M059J (cell line): ENCODE measurements at regions not wholly inside any gene's neighbourhood (a gene's known extent, or its start where the extent isn't known, plus 50 kb on each side); places are given as distances from the start of the nearest gene placed in this dataset.
A peak's percentile ranks its signal among the peaks of the same experiment; 100 is the strongest.

Experiments used
- DNase-seq: peaks from one replicate; pipeline ENCODE4 v3.0.0-alpha.2; 2012; ENCODE audit warnings: low read depth

GRCh38 chr6:87936065-87936464, 111.6 kb upstream of the SPACA1 start:
- DNase-seq = no peak

DNA sequence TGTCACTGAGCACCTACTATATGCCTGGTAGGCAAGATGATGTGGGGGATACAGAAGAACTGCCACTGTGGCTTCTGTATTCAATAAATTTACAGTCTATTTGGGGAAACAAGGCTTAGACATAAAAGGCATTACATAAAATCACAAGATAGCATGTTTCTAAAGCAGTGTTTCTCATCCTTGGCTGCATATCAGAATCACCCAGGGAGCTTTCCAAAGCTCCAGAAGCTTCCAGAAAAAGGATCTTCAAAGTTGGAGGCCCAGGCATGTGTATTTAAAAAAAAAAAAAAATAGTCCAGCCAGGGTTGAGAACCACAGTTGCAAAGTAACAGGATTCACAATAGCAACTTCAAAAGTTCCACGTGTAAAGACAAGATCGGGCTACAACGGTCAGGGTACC, 112.4 kb upstream of the SPACA1 start:
- no peak for DNase-seq

DNA sequence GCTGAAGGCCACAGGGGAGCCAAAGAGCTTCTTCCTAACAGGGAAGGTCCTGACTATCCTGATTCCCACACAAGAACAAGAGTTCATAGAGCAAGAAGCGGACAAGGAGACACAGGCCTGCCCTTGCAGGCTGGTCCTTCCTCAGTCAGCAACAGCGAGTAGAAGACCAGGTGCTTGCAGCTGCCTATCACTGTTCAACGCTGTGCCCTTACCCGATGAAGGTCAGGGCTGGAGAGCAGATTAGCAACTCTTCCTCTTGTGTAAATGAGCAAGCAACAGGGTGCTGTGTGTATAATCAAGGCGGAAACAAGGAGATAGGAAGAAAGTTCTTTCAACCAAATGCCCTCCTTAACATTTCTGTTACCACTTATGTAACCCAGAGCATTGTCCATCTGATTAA, 115.3 kb upstream of the SPACA1 start:
- DNase-seq = no peak

- peak; percentile 71 for DNase-seq
Measured at GRCh38 chr6:87929843-87930288, 117.8 kb upstream of the SPACA1 start.

- no peak for DNase-seq
Measured at GRCh38 chr6:87926687-87927086, 121.0 kb upstream of the SPACA1 start.

GRCh38 chr6:87926072-87926471, 121.6 kb upstream of the SPACA1 start:
- no peak for DNase-seq

DNA sequence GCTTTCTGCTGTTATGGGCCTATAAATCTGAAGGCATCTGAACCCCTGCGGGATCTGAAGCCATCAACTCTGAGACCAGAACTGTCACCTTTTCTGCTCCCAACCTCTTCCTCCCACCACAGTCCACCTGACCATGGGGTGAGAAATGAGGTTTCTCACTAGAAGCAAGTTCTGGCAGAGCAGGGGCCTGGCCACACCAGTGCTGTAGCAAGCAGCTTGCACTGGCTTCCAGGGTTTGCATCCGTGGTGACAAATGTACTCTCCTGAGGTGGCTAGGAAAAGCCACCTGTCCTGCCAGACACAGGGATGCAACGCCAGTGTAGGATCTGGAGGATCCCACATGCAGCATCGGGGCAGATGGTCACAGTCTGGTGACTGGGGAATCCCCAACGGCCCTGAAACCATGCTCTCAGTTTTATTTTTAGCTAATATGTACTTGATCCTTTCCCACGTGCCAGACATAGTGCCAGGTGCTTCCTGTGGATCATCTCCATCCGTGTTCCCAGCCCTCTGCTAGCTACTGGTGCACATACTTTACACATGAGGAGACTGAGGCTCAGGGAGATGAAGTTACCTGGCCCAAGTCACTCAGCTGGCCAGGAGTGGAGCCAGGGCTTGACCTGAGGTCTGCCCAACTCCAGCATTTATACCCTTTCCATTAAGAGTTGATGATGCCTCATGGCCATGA, 122.1 kb upstream of the SPACA1 start:
- no peak for DNase-seq

DNA sequence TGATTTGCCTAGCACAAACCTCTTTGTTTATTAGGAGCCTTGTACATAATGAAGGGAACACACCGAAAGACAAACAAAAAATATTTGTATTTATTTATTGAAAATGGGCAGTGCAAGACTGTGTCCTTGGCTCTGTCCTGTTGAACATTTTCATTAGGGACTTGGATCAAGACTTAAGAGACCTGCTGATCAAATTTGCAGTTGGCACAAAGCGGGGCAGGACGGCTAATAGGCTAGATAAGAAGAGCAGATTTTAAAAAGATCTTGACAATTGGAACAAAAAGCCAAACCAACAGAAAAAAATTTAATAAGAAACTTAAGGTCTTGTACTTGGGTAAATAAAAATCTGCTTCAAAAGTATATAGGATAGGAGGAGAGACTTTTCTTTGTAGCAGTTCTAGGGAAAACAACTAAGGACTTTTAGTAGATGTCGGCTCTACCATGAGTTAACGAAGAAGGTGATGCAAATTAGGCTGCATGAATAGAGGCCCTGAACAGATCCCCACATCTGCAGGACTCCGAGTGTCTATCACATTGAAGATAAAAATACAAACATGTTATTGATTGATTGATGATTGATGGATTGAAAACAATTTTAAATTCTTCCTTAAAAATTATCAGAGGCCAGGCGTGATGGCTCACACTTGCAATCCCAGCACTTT, 124.1 kb upstream of the SPACA1 start:
- DNase-seq = no peak

DNA sequence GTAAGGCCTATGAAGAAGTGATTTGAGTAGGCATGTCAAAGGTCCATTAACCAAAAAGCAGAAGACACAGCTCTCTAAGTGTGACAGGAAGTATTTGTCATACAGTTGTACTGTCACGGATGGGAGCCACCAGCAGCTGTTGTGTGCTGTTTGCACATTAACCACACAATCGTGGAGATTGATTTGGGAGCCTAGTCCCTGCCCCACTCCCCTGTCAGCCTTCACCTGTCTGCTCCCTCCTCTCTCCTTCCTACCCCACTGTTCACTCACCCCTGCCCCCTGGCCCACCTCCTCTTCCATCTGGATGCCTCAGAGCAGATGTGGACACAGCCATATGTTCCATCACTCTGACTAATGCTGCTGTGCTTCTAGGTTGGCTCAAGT, 124.7 kb upstream of the SPACA1 start:
- no peak for DNase-seq

DNA sequence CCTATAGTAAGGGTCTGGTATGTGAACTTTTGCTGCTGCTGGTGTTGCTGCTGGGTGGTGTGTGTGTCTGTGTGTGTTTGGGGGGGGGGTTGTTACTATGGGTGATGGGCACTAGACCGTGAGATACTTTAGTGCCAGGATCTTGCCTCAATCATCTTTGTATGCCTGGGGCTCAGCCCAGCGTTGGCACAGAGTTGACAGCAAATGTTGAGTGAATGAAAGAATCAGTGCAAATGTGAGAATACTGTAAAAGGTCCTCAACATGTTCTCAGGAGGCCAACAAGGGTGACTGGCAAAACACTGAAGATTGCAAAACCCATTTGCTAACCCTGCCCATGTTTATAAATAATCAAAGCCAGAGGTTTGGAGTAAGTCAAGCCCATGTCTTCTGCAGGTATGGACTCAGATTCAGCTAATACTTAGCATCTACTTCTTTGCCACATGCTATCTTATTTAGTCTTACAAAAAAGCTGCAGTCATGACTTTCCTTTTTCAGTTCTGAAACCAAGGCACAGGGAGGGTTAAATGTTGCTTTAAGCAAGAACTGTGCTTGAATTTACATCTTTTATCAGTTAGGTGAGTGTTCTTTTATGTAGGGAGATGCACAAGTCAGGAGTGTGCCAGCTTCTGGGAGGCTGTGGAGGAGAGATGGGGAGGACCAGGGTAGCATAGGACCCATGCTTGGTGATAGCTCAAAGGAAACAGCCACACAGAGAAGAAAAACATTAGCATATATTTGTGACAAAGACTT, 125.3 kb upstream of the SPACA1 start:
- no peak for DNase-seq

- no peak for DNase-seq
Measured at GRCh38 chr6:87921034-87921433, 126.6 kb upstream of the SPACA1 start.

GRCh38 chr6:87920245-87920644, 127.4 kb upstream of the SPACA1 start:
- DNase-seq = no peak

DNA sequence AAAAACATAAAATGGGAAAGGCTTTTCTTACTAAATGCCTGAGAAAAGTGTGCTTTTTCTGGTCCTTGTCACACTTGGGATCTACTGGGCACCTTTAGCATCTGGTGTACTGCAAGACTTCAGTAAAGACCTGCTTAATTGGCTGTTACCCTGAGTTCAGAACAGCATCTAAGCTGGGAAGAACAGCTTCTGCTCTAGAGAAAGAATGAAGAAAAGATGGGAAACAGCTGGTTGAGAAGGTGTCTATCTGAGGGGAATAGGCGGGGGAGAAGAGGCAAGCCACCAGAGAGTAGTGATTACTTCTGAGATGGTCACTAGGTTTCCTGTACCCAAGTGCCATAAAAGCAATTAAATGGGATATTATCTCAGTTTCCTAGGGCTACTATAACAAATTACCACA, 128.2 kb upstream of the SPACA1 start:
- DNase-seq = no peak

- no peak for DNase-seq
Measured at GRCh38 chr6:87919001-87919400, 128.6 kb upstream of the SPACA1 start.

DNA sequence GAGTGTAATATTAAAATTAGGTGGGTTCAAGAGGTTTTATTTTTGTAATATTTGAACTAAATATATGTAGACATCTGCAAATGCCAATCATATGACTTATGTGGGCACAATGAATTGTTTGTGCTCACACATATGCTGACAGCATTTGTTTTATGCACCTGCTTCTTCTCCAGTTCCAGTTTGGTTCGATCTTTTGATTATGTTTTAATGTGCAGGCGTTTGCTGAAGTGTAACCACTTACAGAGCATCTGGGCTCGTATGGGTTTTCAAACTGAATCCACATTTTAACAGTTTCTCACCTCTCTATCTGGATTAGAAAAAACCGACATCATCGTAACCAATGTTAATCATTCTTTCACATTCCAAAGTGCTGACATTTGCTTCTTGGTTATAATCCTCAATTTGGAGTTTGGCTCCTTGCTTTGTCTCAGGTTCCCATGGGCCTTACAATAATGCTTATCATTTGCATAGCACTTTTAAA, 129.1 kb upstream of the SPACA1 start:
- no peak for DNase-seq

DNA sequence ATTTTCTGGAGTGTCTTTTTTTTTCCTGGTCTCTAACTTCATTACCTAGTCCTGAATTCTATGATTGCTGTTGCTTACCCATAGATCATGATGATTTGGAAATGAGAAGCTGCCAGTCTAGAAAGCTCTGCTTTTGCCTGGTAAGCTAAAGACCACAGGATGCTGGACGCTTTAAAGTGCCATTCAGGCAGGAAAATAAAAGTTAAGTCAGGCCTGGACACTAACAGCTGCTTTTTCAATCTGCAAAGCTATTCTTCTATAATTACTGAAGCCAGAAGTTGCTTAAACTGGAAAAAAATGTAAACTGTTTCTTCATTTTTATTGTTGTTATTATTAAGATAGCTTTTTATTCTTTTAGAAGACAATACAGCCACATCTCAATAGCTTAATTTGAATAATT, 129.8 kb upstream of the SPACA1 start:
- no peak for DNase-seq

- no peak for DNase-seq
Measured at GRCh38 chr6:87916446-87916845, 131.2 kb upstream of the SPACA1 start.

DNA sequence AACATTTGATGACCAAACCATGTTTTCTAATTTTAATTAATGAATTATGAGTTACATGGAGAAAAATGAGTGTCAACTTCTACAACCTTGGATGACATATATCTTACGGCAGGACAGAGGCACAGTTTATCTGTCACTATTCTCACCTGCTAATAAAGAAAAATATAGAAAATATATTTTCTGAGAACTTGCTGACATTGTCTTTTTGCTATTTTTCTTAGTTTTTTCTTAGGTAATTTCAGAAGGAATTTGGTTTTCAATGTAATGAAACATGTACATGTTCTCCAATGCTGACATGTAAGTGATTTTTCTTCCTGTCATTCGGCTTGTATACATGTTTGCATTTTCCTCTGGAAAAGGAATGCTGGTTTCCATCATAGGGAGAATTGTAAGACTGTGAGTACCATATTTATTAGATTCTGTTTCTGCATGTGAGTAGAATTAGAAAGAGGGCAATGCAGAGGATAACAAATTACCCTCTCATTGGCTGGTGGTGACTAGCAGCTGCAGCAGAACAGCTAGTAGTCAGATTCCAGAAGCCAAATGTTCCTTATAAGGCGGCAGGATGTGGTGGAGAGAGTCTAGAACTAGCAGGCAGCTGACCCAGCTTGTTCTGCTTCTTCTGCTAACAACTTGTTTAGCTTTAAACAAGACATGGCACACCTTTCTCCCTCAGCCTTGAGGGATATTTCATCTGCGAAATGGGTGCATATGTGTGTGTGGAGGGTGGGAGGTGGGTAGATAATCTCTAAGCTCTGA, 132.8 kb upstream of the SPACA1 start:
- DNase-seq = no peak

DNA sequence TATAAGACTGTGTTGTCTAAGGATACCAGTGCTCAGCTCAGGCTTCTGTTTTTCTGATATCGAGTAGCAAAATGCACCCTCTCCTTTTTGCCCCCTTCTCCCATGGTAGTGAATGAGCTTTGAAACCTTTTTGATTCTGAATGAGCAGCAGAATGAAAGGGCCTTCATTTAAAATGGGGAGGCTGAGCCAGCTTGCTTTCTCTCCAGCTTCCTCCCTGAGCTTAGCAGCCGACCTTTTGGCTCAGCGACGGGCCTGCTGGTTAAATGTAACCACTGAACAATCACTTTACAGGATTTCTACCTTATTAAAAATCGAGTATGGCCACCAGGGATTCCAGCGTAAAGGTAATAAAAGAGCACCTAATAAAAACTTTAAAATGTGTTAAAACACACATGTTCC, 133.7 kb upstream of the SPACA1 start:
- DNase-seq = no peak

DNA sequence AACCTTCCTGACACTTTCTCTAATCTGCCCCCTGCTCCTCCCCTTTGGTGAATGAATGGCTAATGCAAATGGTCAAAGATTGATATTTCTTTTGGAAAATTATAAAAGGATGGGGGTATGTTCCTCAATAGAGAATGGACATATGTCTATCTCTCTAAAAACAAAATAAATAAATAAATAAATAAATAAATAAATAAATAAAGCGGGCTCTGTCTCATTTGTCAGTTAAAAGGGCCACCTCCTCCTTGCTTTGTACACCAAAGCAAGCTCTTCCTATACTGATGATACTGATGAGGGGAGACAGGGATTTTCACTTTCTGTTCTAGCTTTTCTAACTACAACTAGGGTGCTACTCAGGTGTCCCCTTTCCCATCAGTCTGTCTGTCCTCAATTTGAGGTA, 135.5 kb upstream of the SPACA1 start:
- no peak for DNase-seq

DNA sequence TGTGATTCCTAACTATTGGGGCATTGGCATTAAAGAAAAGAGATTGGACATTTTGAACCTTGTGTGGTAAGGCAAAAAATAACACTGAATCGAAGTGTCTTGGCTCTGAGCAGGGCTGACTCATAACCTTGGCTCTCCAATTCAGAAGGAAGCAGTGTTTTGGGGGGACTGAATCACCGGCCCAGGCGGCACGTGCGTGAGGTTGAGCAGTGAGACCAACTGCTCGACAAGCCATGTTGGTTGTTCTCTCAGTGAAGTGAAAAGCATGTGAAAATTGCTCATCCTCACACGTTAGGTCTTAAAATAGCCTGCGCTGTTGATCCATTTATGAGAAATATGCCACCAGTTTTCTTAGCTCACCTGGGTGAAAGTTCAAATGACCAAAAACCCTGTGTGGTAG, 137.8 kb upstream of the SPACA1 start:
- DNase-seq = peak; percentile 83
